C4-2B (cell line): ENCODE measurements at regions not wholly inside any gene's neighbourhood (a gene's known extent, or its start where the extent isn't known, plus 50 kb on each side); places are given as distances from the start of the nearest gene placed in this dataset.

Source experiments
- H3K27ac ChIP-seq: fragments of 450-650 bp; 2 replicates; pipeline ENCODE4 v1.5.1; 2017
- ZFX ChIP-seq: fragments of 450-650 bp; IDR thresholded peaks from 2 replicates; pipeline ENCODE4 v1.6.1; 2017
- TF ChIP-seq, protein P1 (sequence below): fragments of 450-650 bp; conservative IDR thresholded peaks from 2 replicates; pipeline ENCODE4 v1.5.1; 2017; ENCODE audit warnings: mild to moderate bottlenecking

DNA sequence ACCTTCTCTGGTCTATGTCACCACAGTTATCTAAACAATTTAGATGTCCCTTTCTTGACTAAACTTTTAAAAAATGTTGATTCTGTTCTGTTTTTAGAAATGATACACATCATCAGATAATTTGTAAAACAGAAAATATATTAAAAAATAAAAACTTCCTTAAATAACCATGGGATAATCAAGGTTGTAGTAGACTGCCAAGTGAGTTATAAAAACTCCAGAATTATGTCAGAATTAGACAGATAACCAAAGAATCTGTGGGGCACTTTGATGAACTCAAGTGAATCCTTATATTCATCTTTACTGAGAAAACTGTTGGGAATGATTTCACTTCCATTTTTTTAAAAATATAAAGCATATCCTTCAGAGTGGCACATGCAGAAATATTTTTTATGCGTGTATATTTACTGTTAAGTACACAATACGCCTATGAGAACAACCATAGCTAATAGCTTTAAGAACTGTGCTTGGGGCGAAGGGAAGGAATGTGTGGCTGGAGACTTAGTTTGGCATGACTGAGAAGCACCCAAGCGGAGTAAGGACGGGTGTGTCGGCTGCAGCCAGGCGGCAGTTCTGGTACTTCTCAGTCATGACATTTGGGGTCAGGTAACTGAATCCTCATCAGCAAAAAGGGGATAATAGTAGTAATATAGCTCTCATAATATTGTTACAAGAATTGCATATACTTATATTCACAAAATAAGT, 604.7 kb upstream of the CITED2 start:
- no peak overlapping the region for H3K27ac ChIP-seq
- no peak for TF ChIP-seq ZFX
- TF ChIP-seq, protein P1, sequence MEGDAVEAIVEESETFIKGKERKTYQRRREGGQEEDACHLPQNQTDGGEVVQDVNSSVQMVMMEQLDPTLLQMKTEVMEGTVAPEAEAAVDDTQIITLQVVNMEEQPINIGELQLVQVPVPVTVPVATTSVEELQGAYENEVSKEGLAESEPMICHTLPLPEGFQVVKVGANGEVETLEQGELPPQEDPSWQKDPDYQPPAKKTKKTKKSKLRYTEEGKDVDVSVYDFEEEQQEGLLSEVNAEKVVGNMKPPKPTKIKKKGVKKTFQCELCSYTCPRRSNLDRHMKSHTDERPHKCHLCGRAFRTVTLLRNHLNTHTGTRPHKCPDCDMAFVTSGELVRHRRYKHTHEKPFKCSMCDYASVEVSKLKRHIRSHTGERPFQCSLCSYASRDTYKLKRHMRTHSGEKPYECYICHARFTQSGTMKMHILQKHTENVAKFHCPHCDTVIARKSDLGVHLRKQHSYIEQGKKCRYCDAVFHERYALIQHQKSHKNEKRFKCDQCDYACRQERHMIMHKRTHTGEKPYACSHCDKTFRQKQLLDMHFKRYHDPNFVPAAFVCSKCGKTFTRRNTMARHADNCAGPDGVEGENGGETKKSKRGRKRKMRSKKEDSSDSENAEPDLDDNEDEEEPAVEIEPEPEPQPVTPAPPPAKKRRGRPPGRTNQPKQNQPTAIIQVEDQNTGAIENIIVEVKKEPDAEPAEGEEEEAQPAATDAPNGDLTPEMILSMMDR: no peak

DNA sequence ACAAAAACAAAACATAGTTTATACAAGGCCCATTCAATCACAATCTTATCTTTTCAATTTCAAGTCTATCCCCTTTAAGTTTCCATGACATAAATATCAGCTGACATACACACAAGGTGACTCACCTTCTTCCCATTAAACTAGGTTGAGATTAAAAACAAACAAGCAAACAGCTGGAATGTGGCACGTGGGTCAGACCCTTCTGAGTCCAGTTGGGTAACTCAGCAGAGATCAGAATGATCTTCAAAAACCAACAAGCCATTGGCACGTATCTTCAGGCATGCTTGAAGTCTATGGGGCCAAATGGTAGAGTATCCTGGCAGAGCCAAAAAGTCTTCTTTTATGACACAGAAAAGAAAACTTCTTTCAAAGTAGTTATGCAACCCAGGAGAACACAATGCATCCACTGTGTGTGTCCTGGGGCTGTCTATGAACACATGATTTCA, 603.5 kb upstream of the CITED2 start:
- TF ChIP-seq, protein P1: no peak
- no peak for TF ChIP-seq ZFX
- no peak overlapping the region for H3K27ac ChIP-seq

DNA sequence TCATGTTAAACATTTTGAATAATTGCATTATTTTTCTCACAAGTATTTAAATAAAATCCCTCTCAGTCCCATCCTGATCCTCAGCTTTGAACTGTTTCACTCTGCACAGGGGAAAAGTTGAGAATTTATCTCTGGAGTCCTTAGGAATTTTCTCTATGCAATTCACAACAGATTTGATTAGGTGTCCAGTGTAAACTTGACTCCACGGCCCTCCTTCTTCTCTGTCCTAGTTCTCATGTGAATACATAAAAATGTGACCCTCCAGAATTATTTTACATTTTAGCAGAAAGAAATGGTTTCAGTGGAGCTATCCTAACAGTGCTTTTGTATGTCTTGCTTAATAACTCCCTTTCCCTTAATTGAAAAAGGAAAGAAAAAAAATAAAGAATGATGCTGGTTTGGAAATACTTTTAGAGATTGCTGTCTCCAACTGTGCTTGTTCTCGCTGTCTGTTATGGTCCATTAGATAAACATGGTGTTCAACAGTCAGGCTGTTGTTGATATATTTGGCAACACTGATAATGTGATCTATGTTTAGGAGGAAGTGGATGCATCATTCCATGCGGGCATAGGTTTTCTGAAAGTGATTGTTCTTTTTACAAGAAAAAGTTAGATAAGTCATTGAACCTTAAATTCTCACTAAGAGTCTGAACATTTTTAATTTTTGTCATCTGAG, 599.4 kb upstream of the CITED2 start:
- no peak overlapping the region for H3K27ac ChIP-seq
- TF ChIP-seq, protein P1: no peak
- TF ChIP-seq ZFX: no peak

DNA sequence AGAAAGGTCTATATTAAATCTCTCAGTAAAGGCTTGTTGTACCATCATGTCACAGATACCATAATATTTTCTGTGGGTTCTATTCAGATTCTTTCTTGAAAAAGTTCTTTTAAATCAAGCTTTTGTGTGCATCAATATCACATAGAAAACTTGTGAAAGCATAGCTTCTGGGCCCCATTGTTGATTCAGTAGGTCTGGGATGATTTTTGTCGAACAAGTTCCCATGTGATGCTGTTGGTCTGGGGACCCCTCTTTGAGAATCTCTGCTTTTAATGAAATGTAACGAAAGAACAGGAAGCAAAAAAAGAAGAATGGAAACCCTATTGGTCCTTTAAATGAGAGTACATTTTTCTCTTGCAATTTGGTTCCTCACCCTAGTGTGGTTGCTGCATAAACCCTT, 597.7 kb upstream of the CITED2 start:
- no peak for TF ChIP-seq ZFX
- TF ChIP-seq, protein P1: no peak

DNA sequence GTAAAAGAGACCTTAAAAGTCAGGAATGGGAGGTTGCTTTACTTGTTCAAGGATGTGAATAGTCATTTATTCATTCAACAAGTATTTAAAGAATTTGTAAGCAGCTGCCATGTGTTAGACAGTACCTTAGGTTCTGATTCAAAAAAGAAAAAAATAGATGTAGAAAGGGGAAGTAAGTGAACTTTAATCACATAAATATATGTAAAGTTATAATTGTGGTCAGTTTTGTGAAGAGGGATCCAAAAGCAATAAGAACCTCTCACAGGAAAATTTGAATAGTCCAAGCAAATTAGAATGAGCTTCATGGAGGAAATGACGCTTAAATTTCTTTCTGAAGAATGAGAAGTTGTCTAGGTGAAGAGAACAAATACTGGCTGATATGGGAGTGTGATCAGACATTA, 596.1 kb upstream of the CITED2 start:
- no peak overlapping the region for H3K27ac ChIP-seq
- TF ChIP-seq, protein P1: no peak
- TF ChIP-seq ZFX: no peak

More for the DNA sequence above, 597.7 kb upstream of the CITED2 start:
- H3K27ac ChIP-seq: no peak overlapping the region

DNA sequence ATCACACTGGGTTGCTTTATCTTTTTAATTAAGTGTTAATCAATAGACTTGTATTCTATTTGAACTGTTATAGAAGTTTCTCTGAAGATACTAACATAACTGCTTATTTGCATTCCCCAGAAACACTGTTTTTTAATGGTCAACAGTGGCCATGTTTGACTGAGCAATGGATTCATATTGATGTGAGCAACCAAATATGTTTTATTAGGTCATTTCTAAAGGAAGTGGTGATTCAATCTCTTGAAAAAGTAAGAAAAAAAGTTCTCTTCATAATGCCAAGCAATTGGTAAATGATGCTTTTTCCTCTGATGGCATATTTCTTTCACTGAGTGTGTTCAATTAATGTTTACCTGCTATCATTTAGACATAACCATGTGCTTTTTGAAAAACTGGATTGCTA, 593.0 kb upstream of the CITED2 start:
- no peak overlapping the region for H3K27ac ChIP-seq
- TF ChIP-seq ZFX: no peak
- TF ChIP-seq, protein P1: no peak

DNA sequence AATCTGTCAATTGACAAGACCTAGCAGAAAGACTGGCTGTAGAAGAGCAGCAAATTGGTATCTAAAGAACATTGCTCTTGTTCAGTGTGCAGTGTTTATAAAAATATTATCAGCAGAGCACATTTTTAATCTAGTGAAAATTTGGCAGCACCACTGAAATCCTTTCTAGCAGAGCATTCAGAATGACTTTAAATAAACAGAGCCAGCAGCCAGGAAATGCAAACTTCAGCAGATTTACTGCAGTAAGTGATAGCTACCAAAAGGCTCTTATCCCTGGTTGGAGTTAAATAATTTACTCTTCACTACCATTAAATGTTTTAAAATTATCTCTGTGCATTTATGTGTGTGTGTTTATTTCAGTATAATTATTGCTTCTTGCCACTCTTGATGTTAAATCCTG, 590.9 kb upstream of the CITED2 start:
- no peak overlapping the region for H3K27ac ChIP-seq
- TF ChIP-seq ZFX: no peak
- TF ChIP-seq, protein P1: no peak
